ENCODE measurements at regions not wholly inside any gene's neighbourhood (a gene's known extent, or its start where the extent isn't known, plus 50 kb on each side); places are given as distances from the start of the nearest gene placed in this dataset.

DNA sequence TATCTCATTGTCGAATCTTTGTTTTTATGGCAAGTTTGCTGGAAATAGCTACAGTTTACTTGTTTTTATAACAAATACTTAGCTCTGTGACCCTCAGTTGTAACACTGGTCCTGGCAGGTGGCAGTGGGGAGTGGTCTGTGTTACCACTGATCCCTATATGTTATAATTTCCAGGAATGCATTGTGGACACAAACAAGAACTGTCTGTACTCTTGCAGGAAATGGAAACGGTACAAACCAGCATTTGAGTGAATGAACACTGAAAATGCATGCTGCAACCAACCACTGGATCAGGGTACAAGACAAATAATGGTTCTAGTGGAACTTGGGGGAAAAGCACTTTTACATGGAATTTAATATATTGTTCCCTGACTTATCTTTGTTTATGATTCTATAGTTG, 66.5 kb upstream of the PJA2 start:
- CTCF ChIA-PET = interaction anchor here (0.7 to 3.1 kb wide), 4 partner anchors 11 to 834 kb away, joined by 3 to 18 read pairs (median 3); no protein-coding TSS in a partner anchor
- dilution Hi-C loops (cut with MboI; ENCODE audit: extremely low pct_ligation_motif_present, low sequenced_read_pairs) = no loop called here
- no peak overlapping the region for H3K4me2 ChIP-seq (ENCODE audit: insufficient read depth, low read length)

More for the DNA sequence above, 66.5 kb upstream of the PJA2 start:
- H3K9me3 ChIP-seq (replicated peaks; ENCODE audit: control insufficient read depth, insufficient read depth, low read length) = no peaks in the 10 kb centered on the region
- no peaks in the 10 kb centered on the region for H3K9me1 ChIP-seq (replicated peaks; ENCODE audit: control insufficient read depth, extremely low read depth, insufficient read depth, low read length)
- no peaks in the 10 kb centered on the region for H3K79me2 ChIP-seq (ENCODE audit: control insufficient read depth, insufficient read depth, low read length)
- H3K27me3 ChIP-seq (ENCODE audit: control insufficient read depth in 2 of 2, insufficient read depth in 2 of 2, low read length in 2 of 2) = no peaks in the 10 kb centered on the region
- no peak for FAIRE-seq
- intact Hi-C loops (cut with micrococcal nuclease) = loop anchor here (5.0 kb wide), 1 partner anchor 211 kb away; the partner anchor contains the start of gene MAN2A1
- no peak for DNase-seq (ENCODE audit: low read depth, low spot score)
- no TSS peak for BruUV-seq (replicated peaks)
- H3K27ac ChIP-seq (ENCODE audit: insufficient read depth, low read depth, low read length) = no peak overlapping the region
- no peak for TF ChIP-seq FOS (IDR thresholded peaks at IDR 0.05; ENCODE audit: borderline replicate concordance, insufficient read depth, low read length)
- no peak for TF ChIP-seq POLR2AphosphoS5 (IDR thresholded peaks at IDR 0.05; ENCODE audit: insufficient read depth, low read depth, low read length)
- TF ChIP-seq POLR2A (IDR thresholded peaks at IDR 0.05; ENCODE audit: low read depth, low read length) = no peak
- no peak for TF ChIP-seq GATA2 (IDR thresholded peaks at IDR 0.05; ENCODE audit: insufficient read depth, insufficient read length, low read depth, low read length)
- TF ChIP-seq, protein P1, sequence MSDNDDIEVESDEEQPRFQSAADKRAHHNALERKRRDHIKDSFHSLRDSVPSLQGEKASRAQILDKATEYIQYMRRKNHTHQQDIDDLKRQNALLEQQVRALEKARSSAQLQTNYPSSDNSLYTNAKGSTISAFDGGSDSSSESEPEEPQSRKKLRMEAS (IDR thresholded peaks at IDR 0.05; ENCODE audit: insufficient read depth, insufficient read length) = no peak
- no peak for TF ChIP-seq EZH2 (IDR thresholded peaks at IDR 0.05; ENCODE audit: borderline replicate concordance, low read depth, low read length, severe bottlenecking)
- TF ChIP-seq JUN (IDR thresholded peaks at IDR 0.05; ENCODE audit: borderline replicate concordance, insufficient read depth, insufficient read length, low read depth) = no peak
- TF ChIP-seq, protein P2, sequence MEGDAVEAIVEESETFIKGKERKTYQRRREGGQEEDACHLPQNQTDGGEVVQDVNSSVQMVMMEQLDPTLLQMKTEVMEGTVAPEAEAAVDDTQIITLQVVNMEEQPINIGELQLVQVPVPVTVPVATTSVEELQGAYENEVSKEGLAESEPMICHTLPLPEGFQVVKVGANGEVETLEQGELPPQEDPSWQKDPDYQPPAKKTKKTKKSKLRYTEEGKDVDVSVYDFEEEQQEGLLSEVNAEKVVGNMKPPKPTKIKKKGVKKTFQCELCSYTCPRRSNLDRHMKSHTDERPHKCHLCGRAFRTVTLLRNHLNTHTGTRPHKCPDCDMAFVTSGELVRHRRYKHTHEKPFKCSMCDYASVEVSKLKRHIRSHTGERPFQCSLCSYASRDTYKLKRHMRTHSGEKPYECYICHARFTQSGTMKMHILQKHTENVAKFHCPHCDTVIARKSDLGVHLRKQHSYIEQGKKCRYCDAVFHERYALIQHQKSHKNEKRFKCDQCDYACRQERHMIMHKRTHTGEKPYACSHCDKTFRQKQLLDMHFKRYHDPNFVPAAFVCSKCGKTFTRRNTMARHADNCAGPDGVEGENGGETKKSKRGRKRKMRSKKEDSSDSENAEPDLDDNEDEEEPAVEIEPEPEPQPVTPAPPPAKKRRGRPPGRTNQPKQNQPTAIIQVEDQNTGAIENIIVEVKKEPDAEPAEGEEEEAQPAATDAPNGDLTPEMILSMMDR (IDR thresholded peaks at IDR 0.05; ENCODE audit: extremely low read depth in 1 of 2, insufficient read depth in 1 of 2, low read depth in 1 of 2, low read length in 2 of 2) = no peak
- no peak for TF ChIP-seq MYC (IDR thresholded peaks at IDR 0.05; ENCODE audit: low read depth, low read length)
- H3K4me3 ChIP-seq (replicated peaks in 1 of 3; ENCODE audit: insufficient read depth in 1 of 3, low read depth in 1 of 3, low read length in 3 of 3) = no peak overlapping the region
- H4K20me1 ChIP-seq (replicated peaks; ENCODE audit: control insufficient read depth, extremely low read depth, insufficient read depth, low read length) = no peaks in the 10 kb centered on the region
- H3K4me1 ChIP-seq (ENCODE audit: control insufficient read depth, extremely low read depth, insufficient read depth, low read length) = no peaks in the 10 kb centered on the region
- H2AFZ ChIP-seq (ENCODE audit: low read depth, low read length) = no peak overlapping the region
- H3K36me3 ChIP-seq (ENCODE audit: control insufficient read depth in 2 of 2, extremely low read depth in 1 of 2, insufficient read depth in 2 of 2, low read length in 2 of 2) = no peaks in the 10 kb centered on the region
- no peak overlapping the region for H3K9ac ChIP-seq (replicated peaks; ENCODE audit: extremely low read depth, insufficient read depth, low read length)
- POLR2A ChIA-PET = interaction anchor here (0.7 kb wide), 1 partner anchor 822 kb away, joined by 6 read pairs; no protein-coding TSS in a partner anchor
